HG02642 (cell line): ENCODE measurements at regions not wholly inside any gene's neighbourhood (a gene's known extent, or its start where the extent isn't known, plus 50 kb on each side); places are given as distances from the start of the nearest gene placed in this dataset.
"Not testable (repeated sequence)": the region's sequence is repeated elsewhere in the genome, so short reads cannot be mapped to it uniquely, and the experiment has no call there.

Source experiments
- ATAC-seq: cut with Tn5 transposase; IDR thresholded peaks from one replicate; pipeline ENCODE4 v1.9.1; 2021; ENCODE audit warnings: mild to moderate bottlenecking; ENCODE audit not compliant: unreplicated experiment, poor library complexity

- no peak for ATAC-seq
Observed at GRCh38 chr7:149683898-149684297, 89.5 kb downstream of the ZNF467 start.

DNA sequence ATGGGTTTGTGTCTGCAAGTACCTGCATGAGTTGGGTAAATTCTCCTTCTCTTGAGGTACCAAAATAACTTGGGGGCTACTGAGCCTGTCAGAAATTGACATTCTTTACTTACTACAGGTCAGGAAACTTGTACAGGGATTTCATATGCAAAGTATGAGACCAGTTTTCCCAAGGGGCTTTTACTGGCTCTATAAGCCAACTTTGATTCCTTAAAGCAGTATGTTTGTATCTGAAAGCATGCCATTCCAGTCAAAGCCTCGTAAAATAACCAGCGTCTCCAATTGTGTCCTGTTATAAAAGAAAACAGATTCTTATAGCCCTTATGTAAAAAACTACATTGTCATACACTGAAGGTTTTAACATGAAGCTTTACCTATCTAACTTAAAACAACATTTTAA lies 90.2 kb downstream of the ZNF467 start:
- ATAC-seq: no peak

- no peak for ATAC-seq
Observed at GRCh38 chr7:149682038-149682437, 91.3 kb downstream of the ZNF467 start.

DNA sequence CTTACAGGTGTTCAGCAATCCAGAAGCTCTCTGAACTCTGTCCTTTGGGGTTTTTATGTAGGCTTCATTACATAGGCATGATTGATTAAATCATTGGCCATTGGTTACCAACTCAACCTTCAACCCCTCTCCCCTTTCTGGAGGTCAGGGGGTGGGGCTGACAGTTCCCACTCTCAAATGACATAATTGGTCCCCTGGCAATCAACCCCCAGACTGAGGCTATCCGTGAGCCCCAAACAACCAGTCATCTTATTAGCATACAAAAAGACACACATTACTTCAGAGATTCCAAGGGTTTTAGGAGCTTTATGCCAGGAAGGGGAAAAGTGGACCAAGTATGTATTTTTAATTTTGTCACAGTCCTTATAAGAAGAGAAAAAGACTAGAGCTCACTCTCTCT lies 92.1 kb downstream of the ZNF467 start:
- no peak for ATAC-seq

DNA sequence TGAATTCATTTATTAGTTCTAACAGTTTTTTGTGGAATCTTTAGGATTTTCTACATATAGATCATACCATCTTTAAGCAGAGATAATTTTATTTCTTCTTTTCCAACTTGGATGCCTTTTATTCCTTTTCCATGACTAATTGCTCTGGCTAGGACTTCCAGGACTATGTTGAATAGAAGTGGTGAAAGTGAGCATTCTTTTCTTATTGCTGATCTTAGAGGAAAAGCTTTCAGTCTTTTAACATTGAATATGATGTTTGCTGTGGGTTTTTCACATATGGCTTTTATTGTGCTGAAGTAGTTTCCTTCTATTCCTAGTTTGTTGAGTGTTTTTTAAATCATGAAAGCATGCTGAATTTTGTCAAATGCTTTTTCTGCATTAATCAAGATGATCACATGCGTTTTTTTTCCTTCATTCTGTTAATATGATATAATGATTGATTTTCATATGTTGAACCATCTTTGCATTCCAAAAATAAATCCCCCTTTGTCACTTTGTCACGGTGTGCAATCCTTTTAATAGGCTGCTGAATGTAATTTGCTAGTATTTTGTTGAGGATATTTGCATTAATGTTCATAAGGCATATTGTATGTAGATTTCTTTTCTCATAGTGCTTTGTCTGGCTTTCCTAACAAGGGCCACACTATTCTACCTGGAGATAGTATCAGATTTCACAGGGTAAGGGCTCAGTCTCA lies 92.9 kb downstream of the ZNF467 start:
- ATAC-seq: no peak

- not testable (repeated sequence) for ATAC-seq
Observed at GRCh38 chr7:149674728-149675385, 98.5 kb downstream of the ZNF467 start.

DNA sequence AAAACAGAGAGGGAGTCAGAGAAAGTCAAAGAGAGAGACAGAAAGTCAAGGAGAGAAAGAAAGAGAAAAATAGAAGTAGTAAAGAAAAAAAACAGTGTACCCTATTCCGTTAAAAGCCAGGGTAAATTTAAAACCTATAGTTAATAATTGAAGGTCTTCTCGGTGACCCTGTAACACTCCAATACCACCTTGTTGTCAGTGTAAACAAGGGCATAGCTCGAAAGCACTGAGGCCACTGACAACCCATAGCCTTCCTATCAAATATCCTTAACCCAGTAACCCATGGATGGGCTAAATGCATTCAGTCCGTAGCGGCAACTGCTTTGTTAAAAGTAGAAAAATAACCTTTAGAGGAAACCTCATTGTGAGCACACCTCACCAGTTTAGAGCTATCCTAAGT lies 100.4 kb downstream of the ZNF467 start:
- no peak for ATAC-seq

GRCh38 chr7:149670288-149670687 lies 103.1 kb downstream of the ZNF467 start:
- ATAC-seq: no peak

GRCh38 chr7:149669121-149669818 lies 104.1 kb downstream of the ZNF467 start:
- no peak for ATAC-seq

GRCh38 chr7:149666360-149666945 lies 106.9 kb downstream of the ZNF467 start:
- no peak for ATAC-seq

DNA sequence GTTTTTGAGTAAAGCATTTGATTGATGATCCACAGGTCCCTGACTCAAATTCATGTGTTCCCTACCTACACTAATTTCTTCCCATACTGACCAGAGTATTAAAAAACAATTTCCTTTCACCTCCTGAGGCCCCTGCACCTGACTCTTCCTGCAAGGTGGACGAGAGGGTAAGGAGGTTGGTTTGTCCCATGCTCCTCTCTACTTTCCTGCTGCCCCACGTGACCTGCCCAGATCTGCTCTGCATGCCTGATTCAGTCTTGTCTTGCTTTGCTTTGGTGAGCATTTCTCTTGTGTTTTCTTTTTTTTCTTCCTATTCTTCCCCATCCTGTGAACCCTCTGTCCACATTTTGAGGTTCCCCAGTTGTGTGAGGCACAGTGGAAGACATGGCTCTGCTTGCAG lies 107.8 kb downstream of the ZNF467 start:
- ATAC-seq: not testable (repeated sequence)

- no peak for ATAC-seq
Observed at GRCh38 chr7:149664666-149665065, 108.7 kb downstream of the ZNF467 start.

- ATAC-seq: no peak
Observed at GRCh38 chr7:149664176-149664575, 109.2 kb downstream of the ZNF467 start.

GRCh38 chr7:149662591-149663095 lies 110.7 kb downstream of the ZNF467 start:
- peak; percentile 91 for ATAC-seq

GRCh38 chr7:149655784-149656183 lies 117.6 kb downstream of the ZNF467 start:
- ATAC-seq: no peak

- no peak for ATAC-seq
Observed at GRCh38 chr7:149654588-149654987, 118.8 kb downstream of the ZNF467 start.

GRCh38 chr7:149650190-149650589 lies 123.2 kb downstream of the ZNF467 start:
- not testable (repeated sequence) for ATAC-seq

- ATAC-seq: no peak
Observed at GRCh38 chr7:149644754-149645153, 128.6 kb downstream of the ZNF467 start.

GRCh38 chr7:149642589-149642988 lies 130.8 kb downstream of the ZNF467 start:
- ATAC-seq: no peak

- no peak for ATAC-seq
Observed at GRCh38 chr7:149638566-149639320, 134.6 kb downstream of the ZNF467 start.
